Skin epidermis (tissue), 12 donors: ENCODE measurements at regions not wholly inside any gene's neighbourhood (a gene's known extent, or its start where the extent isn't known, plus 50 kb on each side); places are given as distances from the start of the nearest gene placed in this dataset.

Source experiments
- H3K27ac ChIP-seq, 21 experiments: fragments of 200-600 bp; sonication (generic) in 11 of 21; one replicate each; pipeline ENCODE4 v1.5.0; 2020; ENCODE audit warnings: mild to moderate bottlenecking in 3 of 21, inconsistent platforms in 2 of 21, moderate library complexity in 2 of 21
- H3K4me3 ChIP-seq, 7 experiments: fragments of 200-600 bp; sonication (generic) in 2 of 7; one replicate each; pipeline ENCODE4 v1.5.0; 2020; ENCODE audit warnings: inconsistent platforms in 2 of 7, mild to moderate bottlenecking in 2 of 7, moderate library complexity in 1 of 7

GRCh38 chr1:58861076-58861475 is 77.2 kb upstream of the JUN start:
- no peak overlapping the region for H3K4me3 ChIP-seq
- no peak overlapping the region for H3K27ac ChIP-seq

- no peak overlapping the region for H3K27ac ChIP-seq
- no peak overlapping the region for H3K4me3 ChIP-seq
Observed at GRCh38 chr1:58861506-58861905, 77.7 kb upstream of the JUN start.

- H3K4me3 ChIP-seq = no peak overlapping the region
- no peak overlapping the region for H3K27ac ChIP-seq
Observed at GRCh38 chr1:58862728-58863385, 79.0 kb upstream of the JUN start.

GRCh38 chr1:58864654-58865053 is 80.8 kb upstream of the JUN start:
- Histone ChIP-seq H3K27ac (no peak overlapping the region), H3K4me3 (no peak overlapping the region)

GRCh38 chr1:58866578-58866977 is 82.7 kb upstream of the JUN start:
- Histone ChIP-seq H3K27ac (no peak overlapping the region), H3K4me3 (no peak overlapping the region)

- Histone ChIP-seq H3K27ac (no peak overlapping the region), H3K4me3 (no peak overlapping the region)
Observed at GRCh38 chr1:58869638-58870297, 85.9 kb upstream of the JUN start.

- H3K4me3 ChIP-seq = no peak overlapping the region
- H3K27ac ChIP-seq = no peak overlapping the region
Observed at GRCh38 chr1:58870298-58870676, 86.4 kb upstream of the JUN start.

GRCh38 chr1:58874342-58874741 is 90.5 kb upstream of the JUN start:
- H3K4me3 ChIP-seq = no peak overlapping the region
- H3K27ac ChIP-seq = peak overlapping the region in 6 of 21 experiments; percentile 8 to 67 (median 42)

GRCh38 chr1:58874757-58875755 is 91.2 kb upstream of the JUN start:
- Histone ChIP-seq H3K4me3 (no peak overlapping the region), H3K27ac (peak overlapping the region in 8 of 21 experiments; percentile 1 to 67 (median 31))

GRCh38 chr1:58879464-58879863 is 95.6 kb upstream of the JUN start:
- no peak overlapping the region for H3K27ac ChIP-seq
- H3K4me3 ChIP-seq = no peak overlapping the region

GRCh38 chr1:58880592-58880991 is 96.7 kb upstream of the JUN start:
- H3K27ac ChIP-seq = no peak overlapping the region
- H3K4me3 ChIP-seq = no peak overlapping the region

- Histone ChIP-seq H3K4me3 (no peak overlapping the region), H3K27ac (no peak overlapping the region)
Observed at GRCh38 chr1:58881471-58881994, 97.7 kb upstream of the JUN start.

GRCh38 chr1:58882322-58882948 is 98.6 kb upstream of the JUN start:
- H3K27ac ChIP-seq = peak overlapping the region in 9 of 21 experiments; percentile 27 to 81 (median 75)
- H3K4me3 ChIP-seq = no peak overlapping the region

GRCh38 chr1:58883037-58883887 is 99.4 kb upstream of the JUN start:
- H3K27ac ChIP-seq = peak overlapping the region in 16 of 21 experiments; percentile 14 to 81 (median 52)
- no peak overlapping the region for H3K4me3 ChIP-seq

GRCh38 chr1:58883888-58884482 is 100.1 kb upstream of the JUN start:
- Histone ChIP-seq H3K4me3 (no peak overlapping the region), H3K27ac (peak overlapping the region in 15 of 21 experiments; percentile 7 to 81 (median 44))

- Histone ChIP-seq H3K27ac (peak overlapping the region in 9 of 21 experiments; percentile 22 to 81 (median 47)), H3K4me3 (no peak overlapping the region)
Observed at GRCh38 chr1:58884706-58885661, 101.1 kb upstream of the JUN start.

GRCh38 chr1:58885998-58886397 is 102.2 kb upstream of the JUN start:
- H3K4me3 ChIP-seq = no peak overlapping the region
- H3K27ac ChIP-seq = peak overlapping the region in 9 of 21 experiments; percentile 3 to 68 (median 35)
